LNCAP (cell line): ENCODE measurements at regions not wholly inside any gene's neighbourhood (a gene's known extent, or its start where the extent isn't known, plus 50 kb on each side); places are given as distances from the start of the nearest gene placed in this dataset.

Experiments used
- TF ChIP-seq, protein P1 (sequence below): fragments of 450-650 bp; IDR thresholded peaks from 2 replicates; pipeline ENCODE4 v1.5.1; 2017; ENCODE audit warnings: mild to moderate bottlenecking

- TF ChIP-seq, protein P1, sequence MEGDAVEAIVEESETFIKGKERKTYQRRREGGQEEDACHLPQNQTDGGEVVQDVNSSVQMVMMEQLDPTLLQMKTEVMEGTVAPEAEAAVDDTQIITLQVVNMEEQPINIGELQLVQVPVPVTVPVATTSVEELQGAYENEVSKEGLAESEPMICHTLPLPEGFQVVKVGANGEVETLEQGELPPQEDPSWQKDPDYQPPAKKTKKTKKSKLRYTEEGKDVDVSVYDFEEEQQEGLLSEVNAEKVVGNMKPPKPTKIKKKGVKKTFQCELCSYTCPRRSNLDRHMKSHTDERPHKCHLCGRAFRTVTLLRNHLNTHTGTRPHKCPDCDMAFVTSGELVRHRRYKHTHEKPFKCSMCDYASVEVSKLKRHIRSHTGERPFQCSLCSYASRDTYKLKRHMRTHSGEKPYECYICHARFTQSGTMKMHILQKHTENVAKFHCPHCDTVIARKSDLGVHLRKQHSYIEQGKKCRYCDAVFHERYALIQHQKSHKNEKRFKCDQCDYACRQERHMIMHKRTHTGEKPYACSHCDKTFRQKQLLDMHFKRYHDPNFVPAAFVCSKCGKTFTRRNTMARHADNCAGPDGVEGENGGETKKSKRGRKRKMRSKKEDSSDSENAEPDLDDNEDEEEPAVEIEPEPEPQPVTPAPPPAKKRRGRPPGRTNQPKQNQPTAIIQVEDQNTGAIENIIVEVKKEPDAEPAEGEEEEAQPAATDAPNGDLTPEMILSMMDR, result no peak
Observed at GRCh38 chr2:58974881-58975280, 733.8 kb upstream of the FANCL start.

- TF ChIP-seq, protein P1, result no peak
Observed at GRCh38 chr2:58974426-58974825, 733.3 kb upstream of the FANCL start.

DNA sequence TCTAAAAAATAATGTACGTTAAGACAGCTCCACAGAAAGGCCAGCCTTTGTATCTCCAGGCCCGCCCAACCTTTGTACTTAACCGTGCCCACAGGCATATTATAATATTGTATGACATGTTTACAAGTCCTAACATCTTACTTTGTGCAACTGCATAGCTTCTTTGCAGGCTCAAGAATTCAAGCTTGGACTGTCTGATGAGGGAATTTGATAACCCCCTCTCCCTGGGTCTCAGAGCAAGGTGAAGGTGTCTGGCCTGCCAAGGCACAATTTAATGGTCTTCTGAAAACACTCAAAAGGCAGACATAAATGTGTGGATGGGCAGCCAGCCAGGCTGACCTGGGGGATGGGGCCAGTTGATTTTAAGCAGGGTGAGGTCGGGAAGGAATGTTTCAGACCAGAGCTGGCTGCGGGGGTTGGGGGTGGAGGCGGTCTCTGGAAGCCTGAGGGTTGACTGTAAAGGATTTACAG is 732.7 kb upstream of the FANCL start:
- TF ChIP-seq, protein P1, result no peak

GRCh38 chr2:58972737-58973136 is 731.6 kb upstream of the FANCL start:
- TF ChIP-seq, protein P1, result no peak

- TF ChIP-seq, protein P1, result no peak
Observed at GRCh38 chr2:58971511-58972360, 730.6 kb upstream of the FANCL start.

GRCh38 chr2:58970365-58970764 is 729.2 kb upstream of the FANCL start:
- TF ChIP-seq, protein P1, result no peak

DNA sequence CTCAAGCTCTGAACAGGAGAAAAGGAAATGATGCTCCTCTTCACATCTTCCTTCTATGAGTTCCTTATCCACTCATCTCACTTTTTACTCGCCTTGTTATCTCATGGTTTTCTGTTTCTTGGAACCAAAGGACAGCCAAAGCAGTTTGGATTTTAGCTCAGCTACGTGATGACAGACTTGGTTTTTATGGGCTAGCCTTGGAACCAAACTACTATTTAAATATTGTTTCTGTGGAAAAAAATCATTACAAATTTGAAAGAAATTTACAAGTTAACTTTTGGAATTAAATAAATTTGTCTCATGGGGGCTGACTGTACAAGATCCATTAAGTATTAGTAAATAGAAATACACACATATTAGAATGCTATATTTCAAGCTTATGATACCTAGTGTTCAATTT is 727.8 kb upstream of the FANCL start:
- TF ChIP-seq, protein P1, result no peak
